RCC 7860 (cell line): ENCODE measurements at regions not wholly inside any gene's neighbourhood (a gene's known extent, or its start where the extent isn't known, plus 50 kb on each side); places are given as distances from the start of the nearest gene placed in this dataset.
"Not testable (repeated sequence)": the region's sequence is repeated elsewhere in the genome, so short reads cannot be mapped to it uniquely, and the experiment has no call there.

Experiments
- DNase-seq: peaks from one replicate; pipeline ENCODE4 v3.0.0-alpha.2; 2015; ENCODE audit warnings: low spot score
- FAIRE-seq: peaks from 2 replicates; lab custom pipeline; 2012; peaks lifted over from hg19 to GRCh38; lab: Jason Lieb, UNC

DNA sequence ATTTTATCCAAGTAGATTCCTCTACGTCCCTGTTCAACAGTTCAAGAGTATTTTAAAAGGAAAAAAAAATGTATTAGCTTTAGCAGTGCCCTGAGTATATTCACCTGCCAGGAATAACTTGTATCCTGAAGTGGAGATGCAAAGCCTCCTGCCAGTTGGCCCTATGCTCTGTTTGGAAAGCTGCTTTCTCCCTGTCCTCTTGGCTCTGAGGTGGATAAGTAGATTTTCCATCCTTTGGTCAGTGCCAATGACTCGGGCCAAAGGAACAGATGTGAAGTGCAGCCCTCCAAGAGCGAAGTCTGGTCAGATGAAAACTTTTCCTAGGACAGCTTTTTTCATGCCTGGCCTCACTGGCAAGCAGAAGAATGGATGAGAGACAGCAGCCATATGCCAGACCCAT lies 839.9 kb upstream of the TENM4 start:
- FAIRE-seq (no peak), DNase-seq (no peak)

- FAIRE-seq (no peak), DNase-seq (no peak)
Observed at GRCh38 chr11:80261776-80262175, 820.9 kb upstream of the TENM4 start.

DNA sequence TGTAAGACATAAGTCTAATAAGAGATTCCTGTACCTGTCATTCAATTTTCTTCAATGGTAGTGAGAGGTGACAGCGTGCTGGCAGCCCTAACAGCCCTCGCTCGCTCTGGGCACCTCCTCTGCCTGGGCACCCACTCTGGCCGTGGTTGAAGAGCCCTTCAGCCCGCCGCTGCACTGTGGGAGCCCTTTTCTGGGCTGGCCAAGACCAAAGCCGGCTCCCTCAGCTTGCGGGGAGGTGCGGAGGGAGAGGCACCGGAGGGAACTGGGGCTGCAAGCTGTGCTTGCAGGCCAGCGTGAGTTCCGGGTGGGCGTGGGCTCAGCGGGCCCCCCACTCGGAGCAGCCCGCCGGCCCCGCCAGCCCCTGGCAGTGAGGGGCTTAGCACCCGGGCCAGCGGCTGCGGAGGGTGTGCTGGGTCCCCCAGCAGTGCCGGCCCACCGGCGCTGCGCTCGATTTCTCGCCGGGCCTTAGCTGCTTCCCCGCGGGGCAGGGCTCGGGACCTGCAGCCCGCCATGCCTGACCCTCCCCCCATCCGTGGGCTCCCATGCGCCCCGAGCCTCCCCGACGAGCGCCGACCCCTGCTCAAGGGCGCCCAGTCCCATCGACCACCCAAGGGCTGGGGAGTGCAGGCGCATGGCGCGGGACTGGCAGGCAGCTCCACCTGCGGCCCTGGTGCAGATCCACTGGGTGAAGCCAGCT lies 816.6 kb upstream of the TENM4 start:
- not testable (repeated sequence) for FAIRE-seq, DNase-seq

GRCh38 chr11:80255021-80255420 lies 814.2 kb upstream of the TENM4 start:
- no peak for DNase-seq

DNA sequence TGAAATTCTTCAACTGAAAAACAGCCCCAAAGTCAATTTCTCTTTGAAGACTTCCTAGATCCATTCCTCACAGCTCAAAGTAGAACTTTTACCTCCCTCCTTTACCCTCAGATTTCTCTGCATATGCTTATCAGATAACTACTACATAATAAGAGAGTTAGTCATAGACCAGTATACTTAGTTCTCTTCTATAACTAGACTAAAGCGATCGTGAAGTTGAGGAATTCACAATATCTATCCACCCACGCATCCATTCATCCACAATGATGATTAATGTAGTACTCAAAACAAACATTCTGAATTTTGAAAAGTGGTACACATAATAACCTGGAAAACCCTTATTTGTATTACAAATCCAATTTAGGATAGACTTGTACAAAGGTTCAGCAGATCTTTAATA lies 800.9 kb upstream of the TENM4 start:
- FAIRE-seq (no peak), DNase-seq (peak; percentile 39)

More at GRCh38 chr11:80255021-80255420, 814.2 kb upstream of the TENM4 start:
- FAIRE-seq = no peak

DNA sequence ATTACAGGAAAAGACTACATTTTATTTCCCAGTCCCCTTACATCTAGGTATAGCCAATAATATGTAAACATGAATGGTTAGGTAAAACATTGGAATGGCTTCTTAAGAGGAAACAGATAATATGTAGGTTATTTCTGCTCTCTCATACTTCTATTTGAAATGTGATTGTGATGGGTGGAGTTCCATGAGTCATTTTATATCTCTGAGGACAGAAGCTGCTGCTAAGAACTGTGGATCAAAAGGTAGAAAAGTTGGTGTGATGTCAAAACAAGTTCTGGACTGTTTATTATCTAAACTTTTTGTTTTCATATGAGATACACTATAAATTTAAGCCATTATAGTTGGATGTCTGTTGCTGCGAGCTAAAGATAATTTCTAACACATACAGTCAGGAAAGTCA lies 799.4 kb upstream of the TENM4 start:
- FAIRE-seq (no peak), DNase-seq (no peak)

DNA sequence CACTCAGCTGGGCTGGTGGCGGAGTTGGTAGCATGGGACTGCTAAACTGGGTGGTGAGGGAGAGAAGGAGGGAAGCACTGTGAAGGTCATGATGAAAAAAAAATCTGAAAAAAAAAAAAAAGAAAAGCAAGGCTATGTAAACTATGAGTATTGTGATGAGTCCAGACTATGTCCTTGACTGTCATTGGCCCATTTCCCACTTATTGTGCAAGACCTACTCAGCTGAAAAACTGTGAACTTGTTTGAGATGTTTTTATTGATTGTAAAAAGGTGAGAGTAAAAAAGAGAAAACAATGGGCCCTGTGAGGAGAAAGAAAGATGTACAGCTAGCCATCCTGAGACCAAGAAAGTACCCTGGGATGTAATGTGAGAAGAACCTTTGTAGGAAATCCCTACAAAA lies 798.4 kb upstream of the TENM4 start:
- FAIRE-seq (no peak), DNase-seq (no peak)

GRCh38 chr11:80227915-80228314 lies 787.1 kb upstream of the TENM4 start:
- no peak for FAIRE-seq

DNA sequence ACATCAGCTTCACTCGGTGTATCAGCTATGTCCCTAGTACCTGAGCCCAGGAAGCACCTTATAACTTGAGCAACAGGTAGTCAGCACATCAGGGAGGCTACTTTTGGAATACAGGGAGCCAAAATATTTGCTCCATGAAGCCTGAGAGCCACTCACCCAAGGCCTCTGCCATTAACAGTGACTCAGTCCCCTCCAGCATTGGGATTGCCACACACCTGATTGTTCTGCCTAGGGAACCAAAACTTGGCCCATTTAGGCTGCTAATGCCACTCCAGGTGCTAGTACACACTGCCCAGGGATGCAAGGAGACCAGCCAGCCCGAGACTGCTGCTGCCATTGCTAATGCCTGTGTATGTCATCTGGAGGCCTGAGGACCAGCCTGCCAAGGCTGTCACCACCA lies 773.6 kb upstream of the TENM4 start:
- DNase-seq (no peak), FAIRE-seq (no peak)

More at GRCh38 chr11:80227915-80228314, 787.1 kb upstream of the TENM4 start:
- no peak for DNase-seq

GRCh38 chr11:80211673-80212072 lies 770.8 kb upstream of the TENM4 start:
- no peak for DNase-seq
- no peak for FAIRE-seq

GRCh38 chr11:80204021-80204420 lies 763.2 kb upstream of the TENM4 start:
- FAIRE-seq (no peak), DNase-seq (no peak)

DNA sequence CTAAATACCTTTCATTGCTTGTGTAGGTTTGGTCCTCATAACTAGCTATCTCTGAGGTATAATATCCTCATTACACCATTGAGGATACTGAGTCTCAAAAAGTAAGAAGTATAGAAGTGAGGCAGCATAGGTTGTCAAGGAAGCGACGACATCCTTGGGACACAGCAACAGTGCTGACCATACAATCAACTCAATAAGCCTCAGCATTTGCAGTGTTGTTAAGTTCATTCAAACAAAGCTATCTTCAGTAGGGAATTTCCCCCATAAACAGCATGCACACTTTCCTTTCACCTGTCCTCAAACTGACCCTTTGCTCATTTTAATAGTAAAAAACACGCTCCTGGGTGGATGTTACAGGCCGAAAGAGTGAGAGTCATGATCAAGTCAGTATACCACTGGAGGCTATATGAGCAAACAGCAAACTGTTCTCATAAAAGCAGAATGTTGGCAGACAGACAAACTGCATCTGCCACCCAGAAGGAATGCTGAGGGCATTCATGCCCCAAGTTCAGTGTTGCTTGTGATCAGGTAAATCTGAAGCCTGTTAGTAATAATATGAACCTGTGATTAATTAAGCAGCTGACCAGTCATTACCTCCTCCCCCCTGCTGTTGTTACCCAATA lies 756.2 kb upstream of the TENM4 start:
- FAIRE-seq = no peak
- no peak for DNase-seq

- DNase-seq (no peak), FAIRE-seq (no peak)
Observed at GRCh38 chr11:80196041-80196440, 755.2 kb upstream of the TENM4 start.

DNA sequence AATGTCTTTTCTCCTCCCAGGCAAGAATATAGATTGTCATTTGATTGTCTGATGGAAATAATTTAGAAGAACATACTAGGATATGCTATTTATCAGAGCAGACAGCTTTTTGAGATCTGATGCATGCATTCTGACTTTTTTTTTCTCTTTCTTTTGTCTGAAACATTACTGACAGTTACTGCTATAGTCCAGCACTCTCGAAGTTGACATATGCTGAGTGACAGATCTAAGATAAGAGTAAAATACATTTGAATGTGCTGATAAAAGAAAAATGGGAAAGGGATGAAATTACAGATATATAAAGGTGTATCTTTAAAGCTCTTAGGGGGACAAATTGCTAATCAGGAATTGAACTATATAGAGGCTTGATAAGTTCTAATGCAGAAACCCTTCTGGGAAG lies 753.8 kb upstream of the TENM4 start:
- no peak for FAIRE-seq

GRCh38 chr11:80194016-80194415 lies 753.2 kb upstream of the TENM4 start:
- DNase-seq (no peak), FAIRE-seq (no peak)

More for the DNA sequence above, 753.8 kb upstream of the TENM4 start:
- no peak for DNase-seq

GRCh38 chr11:80188076-80188627 lies 747.3 kb upstream of the TENM4 start:
- FAIRE-seq = no peak
- peak; percentile 17 for DNase-seq

GRCh38 chr11:80186692-80187091 lies 745.9 kb upstream of the TENM4 start:
- FAIRE-seq = no peak
- peak; percentile 23 for DNase-seq

DNA sequence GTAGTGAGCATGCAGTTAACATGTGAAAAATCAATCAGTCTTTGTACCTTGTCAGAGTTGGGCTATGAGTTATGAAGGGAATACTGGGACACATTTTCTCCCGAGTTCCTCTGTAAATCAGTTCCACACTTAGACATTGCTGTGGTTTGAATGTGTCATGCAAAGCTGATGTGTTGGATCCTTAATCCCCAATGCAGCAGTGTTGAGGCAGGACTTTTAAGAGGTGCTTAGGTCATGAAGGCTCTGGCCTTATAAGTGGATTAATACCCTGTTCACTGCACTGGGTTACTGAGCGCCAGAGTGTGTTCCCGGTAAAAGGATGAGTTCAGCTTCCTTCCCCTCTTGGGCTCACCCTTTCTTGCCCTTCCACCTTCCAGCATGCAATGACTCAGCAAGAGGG lies 742.1 kb upstream of the TENM4 start:
- DNase-seq = peak; percentile 80
- peak; percentile 92 for FAIRE-seq

GRCh38 chr11:80173371-80174136 lies 732.7 kb upstream of the TENM4 start:
- FAIRE-seq (no peak), DNase-seq (no peak)

DNA sequence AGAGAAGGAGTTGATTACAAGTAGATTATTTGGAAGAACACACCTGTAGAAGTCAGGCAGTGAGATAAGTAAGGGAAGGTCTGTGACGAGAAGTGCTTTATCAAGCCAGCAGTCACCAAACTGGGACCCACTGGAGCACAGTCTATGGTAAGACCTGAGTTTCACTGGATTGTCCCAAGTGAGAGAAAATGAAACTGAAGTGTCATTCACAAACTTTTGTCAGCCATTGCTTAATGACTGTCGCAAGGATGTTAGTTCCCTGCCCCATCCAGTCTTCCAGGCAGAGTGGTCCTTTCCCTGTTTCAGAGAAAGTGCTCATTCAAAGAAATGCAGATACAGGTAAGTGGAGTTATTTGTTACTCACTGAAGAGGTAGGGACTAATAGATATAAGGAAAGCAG lies 728.0 kb upstream of the TENM4 start:
- no peak for FAIRE-seq
- DNase-seq = no peak

GRCh38 chr11:80167766-80168165 lies 726.9 kb upstream of the TENM4 start:
- peak; percentile 72 for FAIRE-seq
- DNase-seq = peak; percentile 62

- peak; percentile 48 for FAIRE-seq
Observed at GRCh38 chr11:80165744-80166143, 724.9 kb upstream of the TENM4 start.

More at GRCh38 chr11:80165744-80166143, 724.9 kb upstream of the TENM4 start:
- DNase-seq = peak; percentile 79
